GM12872 (cell line): ENCODE measurements at regions not wholly inside any gene's neighbourhood (a gene's known extent, or its start where the extent isn't known, plus 50 kb on each side); places are given as distances from the start of the nearest gene placed in this dataset.

Source experiments
- CTCF ChIP-seq: IDR thresholded peaks from 3 replicates; pipeline ENCODE4 v1.5.1; 2011; ENCODE audit warnings: low read depth, mild to moderate bottlenecking, low read length, moderate library complexity; ENCODE audit not compliant: insufficient read depth

GRCh38 chr2:49715597-49715996, 561.3 kb upstream of the FSHR start:
- no peak for TF ChIP-seq CTCF

GRCh38 chr2:49714454-49714853, 560.1 kb upstream of the FSHR start:
- no peak for TF ChIP-seq CTCF

GRCh38 chr2:49702740-49703139, 548.4 kb upstream of the FSHR start:
- no peak for TF ChIP-seq CTCF

GRCh38 chr2:49693961-49694360, 539.6 kb upstream of the FSHR start:
- no peak for TF ChIP-seq CTCF

GRCh38 chr2:49687918-49688317, 533.6 kb upstream of the FSHR start:
- peak; percentile 11; the same call in 1 of the 3 replicates for TF ChIP-seq CTCF

GRCh38 chr2:49686897-49687442, 532.7 kb upstream of the FSHR start:
- no peak for TF ChIP-seq CTCF

GRCh38 chr2:49686291-49686690, 532.0 kb upstream of the FSHR start:
- no peak for TF ChIP-seq CTCF
